Effector CD8-positive, alpha-beta T cell (primary cell): ENCODE measurements at regions not wholly inside any gene's neighbourhood (a gene's known extent, or its start where the extent isn't known, plus 50 kb on each side); places are given as distances from the start of the nearest gene placed in this dataset.
"Not testable (repeated sequence)": the region's sequence is repeated elsewhere in the genome, so short reads cannot be mapped to it uniquely, and the experiment has no call there.

ENCODE experiments used
- DNase-seq: peaks from one replicate; lab custom pipeline; 2025; lab: John Stamatoyannopoulos, UW

DNA sequence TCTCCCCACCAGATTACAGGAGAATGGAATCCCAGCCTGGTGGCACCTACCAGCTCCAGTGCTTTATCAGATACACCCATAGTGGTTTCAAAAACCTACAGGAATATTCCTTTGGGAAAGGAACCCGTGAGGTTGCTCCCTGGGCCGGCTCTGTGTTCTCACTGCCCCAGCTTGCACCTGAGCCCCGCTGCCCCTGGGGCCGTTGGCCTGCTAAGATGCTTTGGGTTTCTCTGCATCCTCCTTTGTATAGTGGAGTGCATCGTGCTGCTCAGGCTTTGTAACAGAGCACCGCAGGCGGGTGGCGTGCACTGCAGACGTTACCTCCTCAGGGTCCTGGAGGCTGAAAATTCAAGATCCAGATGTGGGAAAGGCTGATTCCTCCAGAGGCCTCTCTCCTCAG is 414.1 kb downstream of the BRD1 start:
- DNase-seq: no peak

DNA sequence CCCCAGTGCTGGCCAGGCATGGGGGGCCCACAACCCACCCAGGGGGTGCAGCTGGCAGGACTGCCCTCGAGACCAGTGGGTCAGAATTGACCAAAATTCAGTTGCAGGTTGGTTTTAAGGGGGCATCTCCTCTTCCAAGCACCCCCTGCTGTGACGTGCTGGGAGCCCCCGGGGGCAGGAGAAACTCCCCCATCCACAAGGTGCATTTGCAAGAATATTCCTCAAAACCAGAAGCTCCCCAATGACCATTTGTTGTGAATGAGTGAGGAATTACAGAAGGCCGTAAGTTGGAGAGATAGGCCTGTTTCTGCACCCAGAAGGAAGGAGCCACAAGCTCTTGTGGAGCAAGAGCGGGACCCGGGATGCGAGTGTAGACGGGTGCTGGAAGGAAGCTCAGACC is 414.5 kb downstream of the BRD1 start:
- no peak for DNase-seq

DNA sequence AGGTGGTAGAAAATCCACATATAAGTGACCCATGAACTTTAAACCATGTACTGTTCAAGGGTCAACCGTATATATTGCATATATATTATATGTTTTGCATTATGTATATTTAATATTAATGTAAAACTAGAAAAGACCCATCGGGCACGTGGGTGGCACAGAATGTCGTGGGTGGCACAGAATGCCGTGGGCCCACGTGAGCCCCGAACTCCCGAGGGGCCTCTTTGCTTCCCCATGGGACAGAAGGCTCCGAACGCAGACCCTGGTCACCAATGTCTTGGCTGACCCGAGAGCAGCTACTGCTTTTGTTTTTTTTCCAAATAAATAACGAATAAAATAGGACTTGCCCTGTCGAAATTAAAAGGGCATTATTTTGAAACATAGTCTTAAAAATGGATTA is 415.4 kb downstream of the BRD1 start:
- no peak for DNase-seq

DNA sequence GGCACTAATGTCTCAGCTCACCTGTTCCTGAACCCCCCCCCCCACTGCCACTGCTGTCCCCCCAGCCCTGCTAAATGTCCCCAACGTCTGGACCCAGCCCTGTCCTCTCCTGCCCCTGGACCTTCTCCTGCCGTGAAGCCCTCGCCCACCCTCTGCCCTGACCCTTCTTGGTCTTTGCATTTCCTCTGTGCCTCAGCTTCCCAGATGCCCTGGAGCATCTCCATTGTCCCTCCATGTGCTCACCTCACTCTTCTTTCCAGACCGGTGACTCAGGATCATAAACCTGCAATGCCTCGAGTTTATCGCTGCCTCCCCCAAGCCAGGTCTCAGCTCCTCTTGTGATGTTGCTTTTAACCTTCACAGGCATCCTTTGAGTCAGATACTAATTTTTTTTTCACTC is 416.4 kb downstream of the BRD1 start:
- no peak for DNase-seq

DNA sequence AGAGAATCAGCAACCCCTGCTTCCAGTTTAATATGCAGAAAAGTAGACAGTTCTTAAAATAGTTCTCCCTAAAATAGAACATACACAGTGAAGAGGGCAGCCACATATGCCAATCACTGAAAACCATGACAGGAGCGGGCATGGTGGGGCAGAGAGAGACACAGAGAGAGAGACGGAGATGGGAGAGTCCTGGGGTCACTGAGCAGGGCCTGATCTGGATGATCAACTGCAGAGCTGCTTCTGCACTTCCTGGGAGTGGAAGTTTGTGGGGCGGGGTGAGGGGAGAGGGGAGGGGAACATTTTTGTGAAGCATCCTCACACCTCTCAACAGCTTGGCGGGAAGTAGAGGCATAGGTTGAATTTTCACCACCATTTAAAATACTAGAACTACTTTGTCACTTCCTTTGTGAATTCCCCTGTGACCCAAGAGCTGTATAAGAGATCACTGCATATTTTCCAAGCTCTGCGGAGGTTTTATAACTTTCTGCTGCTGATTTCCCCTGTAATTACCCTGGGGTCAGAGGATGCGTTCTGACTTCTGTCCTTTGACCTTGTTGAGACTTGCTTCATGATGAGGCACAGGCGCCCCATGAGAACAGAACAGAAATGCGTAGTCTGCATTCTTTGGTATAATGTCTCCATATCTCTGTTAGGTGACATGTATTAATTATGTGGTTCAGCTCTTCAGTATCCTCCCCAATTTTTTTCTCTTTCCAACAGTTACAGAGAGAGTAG is 419.4 kb downstream of the BRD1 start:
- no peak for DNase-seq

DNA sequence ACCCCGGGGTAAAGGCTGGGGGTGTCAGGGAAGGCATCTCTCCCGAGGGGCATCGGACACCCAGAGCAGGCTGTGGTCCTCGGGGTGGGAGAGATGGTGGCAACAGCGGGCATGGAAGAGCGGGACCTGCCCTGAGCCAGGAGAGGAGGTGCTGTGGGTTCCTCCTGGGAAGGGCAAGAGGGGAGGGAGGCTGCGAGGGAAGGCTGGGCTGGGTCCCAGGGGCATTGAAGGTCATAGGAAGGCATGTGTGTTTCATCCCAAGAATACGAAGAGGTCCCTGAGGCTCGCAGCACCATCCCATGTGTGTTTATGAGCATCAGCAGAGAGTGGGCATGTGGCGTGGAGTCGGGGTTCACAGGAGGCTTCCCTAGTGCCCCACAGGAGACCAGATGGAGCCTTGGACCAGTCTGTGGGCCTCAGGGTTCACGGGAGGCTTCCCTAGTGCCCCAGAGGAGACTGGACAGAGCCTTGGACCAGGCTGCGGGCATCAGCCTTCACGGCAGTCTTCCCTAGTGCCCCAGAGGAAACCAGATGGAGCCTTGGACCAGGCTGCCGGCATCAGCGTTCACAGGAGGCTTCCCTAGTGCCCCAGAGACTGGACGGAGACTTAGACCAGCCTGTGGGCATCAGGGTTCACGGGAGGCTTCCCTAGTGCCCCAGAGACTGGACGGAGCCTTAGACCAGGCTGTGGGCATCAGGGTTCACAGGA is 420.6 kb downstream of the BRD1 start:
- DNase-seq: no peak

DNA sequence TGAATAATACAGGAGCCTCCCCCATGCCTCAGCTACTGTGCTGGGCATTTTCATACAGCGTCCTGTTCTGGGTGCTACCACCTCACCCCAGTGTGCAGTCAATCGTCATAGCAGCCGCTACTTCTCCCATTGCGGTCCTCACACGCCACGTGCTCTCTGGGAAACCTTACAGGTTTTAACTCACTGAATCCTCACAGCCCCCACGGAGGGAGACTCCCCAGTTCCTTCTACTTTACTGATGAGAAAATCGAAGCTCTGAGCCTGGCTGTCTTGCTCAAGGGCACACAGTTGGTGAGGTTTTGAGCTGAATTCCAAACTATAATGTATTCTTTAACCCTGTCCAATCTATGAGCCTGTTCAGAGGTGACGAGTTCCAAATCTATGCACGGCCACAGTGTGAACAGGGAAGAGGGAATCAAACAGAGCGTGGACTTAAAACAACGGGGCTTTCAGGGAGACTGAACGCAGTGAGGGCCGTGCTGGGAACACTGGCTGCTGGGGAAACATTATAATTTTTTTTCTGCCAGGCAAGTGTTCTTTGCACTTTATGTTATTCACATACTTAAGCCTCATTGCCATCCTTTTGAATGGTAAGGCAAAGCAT is 421.5 kb downstream of the BRD1 start:
- DNase-seq: no peak

DNA sequence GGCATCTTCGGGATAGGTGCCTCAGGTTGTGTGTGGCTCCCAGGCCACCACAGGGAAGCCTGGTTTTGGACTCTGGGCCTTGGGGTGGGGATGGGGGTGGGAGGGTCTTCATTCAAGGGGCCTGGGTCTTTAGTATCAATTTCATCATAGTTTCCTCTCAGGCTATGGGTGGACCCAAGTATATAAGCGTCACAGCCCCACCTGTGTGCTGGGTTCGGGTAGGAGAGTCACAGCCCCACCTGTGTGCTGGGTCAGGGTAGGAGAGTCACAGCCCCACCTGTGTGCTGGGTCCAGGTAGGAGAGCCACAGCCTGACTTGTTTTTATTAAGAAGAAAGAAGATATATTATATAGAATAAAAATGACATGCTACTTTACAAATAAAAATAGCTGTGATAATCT is 422.1 kb downstream of the BRD1 start:
- DNase-seq: no peak

DNA sequence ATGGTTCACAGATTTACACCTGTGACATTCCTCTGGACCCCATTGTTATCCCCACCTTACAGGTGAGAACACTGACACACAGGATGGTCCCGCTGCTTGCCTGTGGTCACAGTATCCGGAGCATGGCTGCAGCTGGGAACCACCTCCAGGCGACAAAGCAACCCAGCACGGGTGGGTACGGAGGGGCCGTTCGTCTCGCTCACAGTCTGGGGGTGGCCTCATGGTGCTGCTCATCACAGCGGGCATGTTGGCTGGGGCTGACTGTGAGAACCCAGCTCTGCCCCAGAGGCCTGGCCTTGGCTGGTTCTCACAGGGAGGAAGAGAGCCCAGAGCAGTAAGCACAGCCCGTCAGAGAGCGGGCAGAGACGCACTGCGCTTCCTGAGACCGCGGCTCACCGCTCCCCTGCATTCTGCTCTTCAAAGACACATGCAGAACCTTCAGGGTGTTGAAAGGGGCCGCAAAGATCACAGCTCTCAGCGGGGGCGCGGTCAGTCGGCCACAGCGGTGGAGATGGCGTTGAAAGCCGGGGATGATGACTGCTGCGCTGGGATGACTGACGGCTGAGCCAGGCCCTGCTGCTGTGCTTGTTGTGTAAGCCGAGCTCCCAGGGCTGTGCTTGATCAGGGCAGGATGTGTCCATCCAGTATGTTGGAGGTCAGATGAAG is 423.0 kb downstream of the BRD1 start:
- no peak for DNase-seq

DNA sequence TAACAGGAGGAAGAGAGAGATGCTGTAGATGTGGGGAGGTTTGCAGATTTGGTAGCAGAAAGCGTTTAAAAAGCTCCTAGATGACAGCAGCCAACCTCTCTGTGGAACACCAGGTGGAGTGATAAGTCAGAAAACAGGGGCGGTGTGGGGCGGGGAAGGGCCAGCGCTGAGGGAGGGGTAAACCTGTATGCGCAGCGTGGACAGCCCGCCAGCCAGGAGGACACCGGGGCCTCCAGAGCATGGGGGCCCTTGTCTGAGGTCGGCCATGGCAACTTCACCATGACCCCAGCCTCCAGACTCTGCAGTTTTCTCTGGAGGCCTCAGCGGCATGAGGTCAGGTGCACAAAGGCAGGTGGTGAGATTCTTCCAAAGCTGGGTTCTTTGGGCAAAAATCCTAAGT is 423.7 kb downstream of the BRD1 start:
- no peak for DNase-seq

DNA sequence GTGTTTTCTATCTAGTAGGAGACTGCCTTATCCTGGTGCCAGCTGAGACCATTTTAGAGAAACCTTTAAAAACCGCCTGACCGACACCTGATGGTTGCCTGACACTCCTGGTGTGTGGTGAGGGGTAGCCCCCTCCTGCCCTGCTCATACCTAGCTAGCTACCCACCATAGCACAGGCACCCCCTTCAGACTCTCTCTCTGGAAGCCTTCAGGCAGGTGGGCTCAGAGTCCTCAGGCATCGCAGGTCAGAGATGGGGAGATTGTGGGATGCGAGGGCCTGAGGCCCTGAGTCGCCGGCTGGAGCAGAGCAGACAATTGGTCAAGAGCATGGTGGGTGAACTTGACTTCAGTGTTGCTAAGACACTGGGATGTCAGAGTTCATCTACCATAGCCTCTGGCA is 424.6 kb downstream of the BRD1 start:
- DNase-seq: no peak

DNA sequence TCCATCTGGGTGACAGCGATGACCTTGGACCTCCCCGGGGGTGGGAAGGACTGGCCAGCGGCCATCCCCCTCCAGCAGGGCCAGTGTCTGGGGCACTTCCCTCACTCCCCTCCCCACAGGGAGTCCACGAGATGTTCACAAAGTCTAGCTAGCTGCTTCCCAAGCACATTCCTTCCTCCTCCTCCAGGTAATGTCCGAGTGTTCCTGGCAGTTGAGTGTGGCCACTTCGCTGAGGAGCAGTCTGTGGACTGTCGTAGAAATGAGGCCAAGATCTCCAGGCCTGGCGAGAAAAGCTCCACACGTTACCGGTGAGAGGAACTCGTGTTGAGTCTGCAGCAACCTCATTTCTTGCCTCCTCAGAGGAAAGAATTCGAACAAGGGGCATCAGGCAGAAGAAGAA is 425.5 kb downstream of the BRD1 start:
- DNase-seq: no peak

DNA sequence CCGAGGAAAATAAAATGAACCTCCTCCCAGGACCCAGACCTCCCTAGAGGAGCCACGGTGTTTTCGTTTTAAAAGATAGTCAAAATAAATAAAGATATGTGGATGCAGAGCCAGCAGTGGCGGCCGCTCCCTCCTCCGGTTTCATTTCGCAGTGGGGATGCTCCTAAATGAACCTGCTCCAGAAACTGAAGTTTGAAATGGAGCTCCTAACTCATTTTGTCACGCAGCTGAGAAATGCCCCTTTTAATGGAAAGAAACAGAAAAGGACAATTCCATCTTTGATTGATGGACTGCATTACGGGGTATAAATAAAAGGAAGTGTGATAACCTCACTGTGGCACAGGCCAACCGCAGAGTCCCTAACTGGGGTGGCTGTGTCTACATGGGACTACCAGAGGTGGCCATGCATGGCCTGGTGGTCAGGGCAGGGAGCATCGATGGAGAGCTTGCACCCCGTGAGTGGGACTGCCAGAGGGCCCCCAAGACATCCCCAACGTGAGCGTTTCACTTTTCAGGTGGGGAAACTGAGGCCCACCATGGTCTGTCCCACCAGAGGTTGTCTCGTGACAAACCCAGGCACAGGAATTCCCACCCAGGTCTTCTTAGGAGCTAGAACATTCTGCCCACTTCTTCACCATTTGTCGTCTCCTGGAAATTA is 426.6 kb downstream of the BRD1 start:
- no peak for DNase-seq

DNA sequence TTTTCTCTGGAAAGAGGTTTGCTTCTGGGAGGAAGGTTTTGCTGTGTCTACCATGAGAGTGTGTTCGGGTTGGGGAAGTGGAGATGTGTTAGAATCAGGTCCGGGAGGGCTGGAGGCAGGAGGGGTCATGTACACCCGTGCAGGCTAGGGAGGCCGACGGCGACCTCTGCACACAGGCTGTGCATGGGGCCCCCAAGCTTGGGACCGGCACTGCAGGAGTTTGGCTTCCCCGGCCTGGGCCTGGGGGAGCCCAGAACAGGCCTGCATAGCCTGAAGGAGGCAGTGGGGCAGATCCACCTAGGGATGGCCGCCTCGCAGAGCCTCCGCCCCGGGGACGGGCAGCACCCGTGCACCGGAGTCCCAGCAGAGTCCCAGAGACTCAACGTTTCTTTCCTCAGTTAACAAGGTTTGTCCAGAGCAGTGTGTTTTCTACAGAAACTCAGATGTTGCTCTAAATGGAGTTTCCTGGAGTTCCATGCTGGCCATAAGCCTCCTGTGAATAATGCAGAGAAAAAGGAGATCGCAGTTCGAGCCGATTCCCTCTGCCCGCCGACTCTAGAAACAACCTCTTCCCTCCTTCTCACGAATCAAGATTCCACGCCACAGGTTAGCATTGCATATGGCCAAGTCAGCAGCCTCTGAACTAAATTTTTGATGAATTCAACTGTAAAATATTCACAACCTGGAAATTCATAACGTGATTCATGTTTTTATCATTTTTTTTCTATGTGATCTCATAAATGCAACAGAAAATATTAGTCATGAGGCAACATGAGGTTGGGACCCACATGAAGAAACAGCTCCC is 427.3 kb downstream of the BRD1 start:
- DNase-seq: no peak

DNA sequence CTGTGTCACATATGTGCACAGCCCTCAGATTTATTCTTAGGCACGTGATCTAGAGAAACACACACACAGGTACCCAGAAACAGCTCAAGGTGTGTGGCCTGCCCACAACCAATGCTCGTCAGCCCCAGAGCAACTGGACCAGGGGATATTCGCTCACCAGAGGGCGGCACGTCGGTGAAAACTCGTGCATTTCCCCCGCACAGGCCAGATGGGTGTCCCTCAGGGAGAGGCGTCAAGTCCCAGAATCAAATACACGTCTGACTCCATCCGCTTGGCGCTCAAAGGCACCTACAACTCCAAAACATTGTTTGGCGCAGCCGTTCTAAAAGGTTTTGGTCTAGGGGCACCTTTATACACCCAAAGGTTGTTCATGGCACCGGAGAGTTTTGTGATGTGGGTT is 429.0 kb downstream of the BRD1 start:
- no peak for DNase-seq

DNA sequence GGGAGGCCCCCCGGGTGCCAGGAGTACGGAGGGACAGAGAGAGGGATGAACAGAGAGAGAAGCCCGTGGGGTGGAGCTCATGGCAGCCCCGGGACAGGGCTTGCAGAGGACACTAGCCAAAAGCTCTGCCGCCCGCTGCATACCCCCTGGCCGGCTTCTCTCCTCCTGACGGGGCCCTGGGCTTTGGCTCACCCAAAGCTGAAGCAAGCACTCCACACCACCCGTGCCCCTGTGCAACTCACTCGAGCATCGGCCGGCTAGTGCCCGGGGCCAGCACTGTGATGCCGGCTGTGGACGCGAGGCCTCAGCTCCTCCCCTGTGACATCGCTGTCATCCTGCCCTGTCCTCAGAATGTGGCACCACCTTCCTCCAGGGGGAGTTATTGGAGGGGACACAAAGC is 429.6 kb downstream of the BRD1 start:
- DNase-seq: no peak

DNA sequence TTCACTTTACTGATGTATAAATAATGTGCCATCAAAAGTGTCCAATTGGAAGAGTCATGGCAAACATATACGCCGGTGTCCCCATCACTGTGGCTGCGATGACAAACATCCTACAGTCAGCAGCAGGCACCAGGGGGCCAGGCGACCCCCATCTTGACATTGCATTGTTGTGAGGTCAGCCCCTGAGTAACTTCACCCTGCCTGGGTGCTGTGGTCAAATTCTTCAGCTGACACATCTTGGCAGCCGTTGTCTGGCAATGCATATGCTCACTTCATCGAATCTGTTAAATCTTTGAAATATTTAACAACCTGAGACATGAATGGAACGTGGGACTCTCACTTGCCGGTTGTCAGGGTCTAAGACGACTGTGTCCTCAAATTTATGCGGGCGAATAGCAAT is 430.9 kb downstream of the BRD1 start:
- no peak for DNase-seq

DNA sequence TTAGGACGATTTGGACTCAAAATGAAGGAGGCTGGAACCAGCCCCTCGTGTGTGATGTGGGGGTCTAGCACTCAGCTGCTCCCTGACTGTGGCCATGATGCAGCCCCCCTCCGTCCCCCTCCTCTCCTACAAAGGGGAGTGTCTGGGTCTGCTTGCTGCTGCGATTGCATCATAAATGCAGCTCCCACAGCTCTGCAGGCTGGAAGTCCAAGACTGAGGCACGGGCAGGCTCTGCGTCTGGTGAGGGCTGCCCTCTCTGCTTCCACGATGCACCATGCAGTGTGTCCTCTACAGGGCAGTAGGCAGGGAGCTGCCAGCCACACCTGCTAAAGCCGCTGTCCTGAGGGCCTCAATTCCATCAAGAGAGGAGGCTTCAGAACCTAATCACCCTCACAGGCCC is 432.1 kb downstream of the BRD1 start:
- DNase-seq: no peak

DNA sequence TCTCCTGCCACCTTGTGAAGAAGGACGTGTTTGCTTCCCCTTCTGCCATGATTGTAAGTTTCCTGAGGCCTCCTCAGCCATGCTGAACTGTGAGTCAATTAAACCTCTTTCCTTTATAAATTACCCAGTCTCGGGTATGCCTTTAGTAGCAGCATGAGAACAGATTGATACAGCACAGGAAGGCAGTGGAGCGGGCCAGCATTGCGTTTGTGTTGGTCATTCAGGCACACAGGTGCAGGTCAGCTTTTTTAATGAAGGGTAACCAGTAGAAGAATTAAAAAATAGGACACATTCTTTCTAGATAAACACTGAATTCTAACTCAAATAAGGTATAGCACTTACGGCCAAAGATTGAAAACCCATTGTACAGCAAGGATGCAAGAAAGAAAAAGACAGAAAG is 432.6 kb downstream of the BRD1 start:
- DNase-seq: not testable (repeated sequence)

DNA sequence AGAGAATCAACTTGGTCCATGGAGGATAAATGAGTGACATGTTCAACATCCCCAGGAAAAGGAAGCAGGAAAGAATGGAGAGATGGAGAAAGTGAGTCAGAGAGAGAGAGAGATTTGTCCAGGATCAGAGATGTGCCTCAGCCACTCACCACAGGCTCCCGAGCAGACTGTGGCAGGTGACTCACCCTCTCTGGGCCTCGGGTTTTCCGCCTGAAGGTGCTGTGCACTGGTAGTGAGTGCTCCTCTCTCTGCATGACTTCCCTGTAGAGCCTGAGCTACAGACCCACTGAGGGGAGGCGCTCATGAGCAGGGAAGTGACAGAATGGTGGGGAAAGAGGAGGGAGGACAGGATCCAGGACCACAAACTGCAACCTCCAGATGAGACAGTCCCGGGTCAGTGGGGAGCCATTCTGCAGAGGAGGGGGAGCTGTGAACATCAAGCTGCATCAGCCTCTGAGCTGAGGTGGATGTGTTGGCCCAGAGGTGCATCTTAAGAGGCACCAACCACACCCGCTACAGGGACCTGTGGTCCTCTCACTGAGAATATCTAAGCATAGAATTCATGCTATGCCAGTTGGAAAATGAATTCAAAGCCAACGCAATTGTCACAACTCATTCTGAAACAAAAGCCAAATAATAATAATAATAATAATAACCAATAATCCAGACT is 433.4 kb downstream of the BRD1 start:
- no peak for DNase-seq

DNA sequence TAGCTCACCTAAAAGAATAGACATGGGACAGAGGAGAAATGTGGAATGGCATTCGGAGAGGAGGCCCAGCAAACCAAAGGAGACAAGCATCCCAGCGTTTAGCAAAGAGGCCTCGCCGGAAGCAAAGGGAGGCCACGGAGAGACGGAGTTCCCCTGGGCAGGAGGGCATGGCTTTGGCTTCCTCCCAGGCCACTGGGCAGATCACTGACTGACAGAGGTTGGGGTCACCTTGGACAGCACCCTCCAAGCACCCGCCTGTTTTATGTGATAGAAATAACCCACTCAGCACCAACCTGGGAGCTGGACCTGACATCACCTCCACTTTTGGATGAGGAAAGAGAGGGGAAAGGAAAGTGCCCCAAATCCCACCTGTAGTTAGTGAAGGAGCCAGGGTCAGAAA is 434.1 kb downstream of the BRD1 start:
- DNase-seq: no peak
